Fibroblast of villous mesenchyme (primary cell): ENCODE measurements at regions not wholly inside any gene's neighbourhood (a gene's known extent, or its start where the extent isn't known, plus 50 kb on each side); places are given as distances from the start of the nearest gene placed in this dataset.

ENCODE experiments used
- DNase-seq: peaks from one replicate; pipeline ENCODE4 v3.0.0-alpha.2; 2010; ENCODE audit warnings: low read depth
- H3K4me3 ChIP-seq: 2 replicates; pipeline ENCODE4 v1.5.1; 2011; ENCODE audit warnings: low read depth, mild to moderate bottlenecking, low read length
- TF ChIP-seq, protein P1 (sequence below): IDR thresholded peaks from 2 replicates; pipeline ENCODE4 v1.5.1; 2012; ENCODE audit warnings: low read depth, mild to moderate bottlenecking, low read length; ENCODE audit not compliant: insufficient read depth

DNA sequence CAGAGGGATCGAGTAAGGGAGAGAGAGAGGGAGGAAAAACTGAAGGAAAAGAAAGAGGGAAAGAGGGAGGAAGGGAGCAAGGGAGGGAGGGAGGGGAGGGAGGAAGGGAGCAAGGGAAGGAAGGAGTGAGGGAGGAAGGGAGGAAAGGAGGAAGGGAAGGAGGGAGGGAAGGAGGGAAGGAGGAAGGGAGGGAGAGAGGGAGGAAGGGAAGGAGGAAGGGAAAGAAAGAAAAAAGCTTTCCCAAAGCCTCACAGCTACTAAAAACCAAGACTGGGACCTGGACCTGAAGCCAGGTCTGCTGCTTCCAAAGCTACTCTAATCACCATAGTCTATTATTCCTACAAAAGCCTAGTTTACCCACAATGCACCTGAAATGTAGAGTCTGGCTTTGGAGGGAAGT lies 259.8 kb upstream of the WWC1 start:
- TF ChIP-seq, protein P1, sequence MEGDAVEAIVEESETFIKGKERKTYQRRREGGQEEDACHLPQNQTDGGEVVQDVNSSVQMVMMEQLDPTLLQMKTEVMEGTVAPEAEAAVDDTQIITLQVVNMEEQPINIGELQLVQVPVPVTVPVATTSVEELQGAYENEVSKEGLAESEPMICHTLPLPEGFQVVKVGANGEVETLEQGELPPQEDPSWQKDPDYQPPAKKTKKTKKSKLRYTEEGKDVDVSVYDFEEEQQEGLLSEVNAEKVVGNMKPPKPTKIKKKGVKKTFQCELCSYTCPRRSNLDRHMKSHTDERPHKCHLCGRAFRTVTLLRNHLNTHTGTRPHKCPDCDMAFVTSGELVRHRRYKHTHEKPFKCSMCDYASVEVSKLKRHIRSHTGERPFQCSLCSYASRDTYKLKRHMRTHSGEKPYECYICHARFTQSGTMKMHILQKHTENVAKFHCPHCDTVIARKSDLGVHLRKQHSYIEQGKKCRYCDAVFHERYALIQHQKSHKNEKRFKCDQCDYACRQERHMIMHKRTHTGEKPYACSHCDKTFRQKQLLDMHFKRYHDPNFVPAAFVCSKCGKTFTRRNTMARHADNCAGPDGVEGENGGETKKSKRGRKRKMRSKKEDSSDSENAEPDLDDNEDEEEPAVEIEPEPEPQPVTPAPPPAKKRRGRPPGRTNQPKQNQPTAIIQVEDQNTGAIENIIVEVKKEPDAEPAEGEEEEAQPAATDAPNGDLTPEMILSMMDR, result no peak
- H3K4me3 ChIP-seq, result no peak overlapping the region
- DNase-seq, result no peak

DNA sequence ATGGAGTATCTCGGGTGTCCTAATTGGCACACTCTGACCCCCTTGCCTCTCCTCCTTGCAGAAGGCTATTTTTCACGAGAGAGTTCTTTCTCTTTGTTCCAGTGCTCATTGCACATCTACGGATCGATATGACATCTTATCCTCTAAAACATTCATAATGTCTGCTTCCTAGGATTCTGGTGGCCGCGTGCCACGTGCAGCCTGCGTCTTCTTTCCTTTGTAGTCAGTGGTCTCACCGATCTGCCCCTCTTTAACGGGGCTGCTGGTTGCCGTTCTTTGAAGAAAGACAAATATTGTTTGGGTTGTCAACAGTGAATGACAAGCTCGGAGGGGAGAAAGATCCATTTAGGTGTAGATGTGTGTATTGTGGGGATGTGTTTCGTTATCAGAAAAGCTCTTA lies 252.4 kb upstream of the WWC1 start:
- H3K4me3 ChIP-seq, result no peak overlapping the region
- TF ChIP-seq, protein P1, result no peak
- DNase-seq, result no peak

DNA sequence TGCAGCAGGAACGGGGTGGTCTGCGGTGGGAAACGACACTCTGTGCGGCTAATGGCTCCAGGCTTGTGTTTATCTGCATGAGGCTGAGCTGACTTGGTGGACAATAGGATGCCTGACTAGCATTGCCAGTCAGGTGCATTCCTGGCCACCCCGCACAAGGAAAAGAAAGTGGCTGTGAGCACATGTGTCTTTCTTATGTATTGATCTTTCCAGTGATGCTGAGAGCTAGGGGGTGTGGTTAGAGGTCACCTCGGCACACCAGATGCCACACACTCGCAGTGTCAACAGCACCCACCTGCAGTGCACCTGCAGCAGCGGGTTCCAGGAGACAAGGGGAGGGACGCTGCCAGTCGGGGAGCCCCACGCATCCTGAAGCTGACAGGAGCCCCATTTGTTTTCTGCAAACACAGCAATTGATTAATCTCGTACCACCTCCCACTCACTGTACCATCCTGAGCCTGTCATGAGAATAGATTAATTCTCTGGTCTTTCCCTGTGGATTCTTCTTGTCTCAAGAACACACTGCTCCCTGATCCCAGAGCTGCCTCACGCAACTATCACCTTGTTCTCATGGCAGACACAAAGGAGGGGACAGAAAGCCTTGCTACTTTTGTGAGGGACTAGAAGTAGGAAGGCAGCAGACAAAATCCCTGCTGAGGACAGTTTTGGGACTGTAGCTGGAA lies 251.7 kb upstream of the WWC1 start:
- TF ChIP-seq, protein P1, result no peak
- H3K4me3 ChIP-seq, result no peak overlapping the region
- DNase-seq, result no peak

DNA sequence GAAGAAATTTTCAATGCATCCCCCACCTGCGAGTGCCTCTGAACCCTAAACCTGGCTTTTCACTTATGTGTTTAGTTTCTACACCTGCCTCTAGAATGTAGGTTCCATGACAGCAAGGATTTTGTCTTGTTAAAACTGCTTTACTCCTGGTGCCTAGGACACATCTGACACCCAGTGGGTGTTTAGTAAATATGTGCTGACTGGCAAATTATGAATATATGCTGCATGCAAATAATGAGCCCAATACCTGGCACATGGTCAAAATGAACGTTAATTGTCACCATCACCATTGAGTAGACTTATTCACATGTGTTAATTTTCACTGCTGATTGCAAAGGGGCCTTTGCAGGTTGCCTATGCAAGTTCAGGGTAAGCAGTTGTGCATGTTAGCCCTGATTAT lies 249.9 kb upstream of the WWC1 start:
- TF ChIP-seq, protein P1, result no peak
- no peak for DNase-seq
- no peak overlapping the region for H3K4me3 ChIP-seq

DNA sequence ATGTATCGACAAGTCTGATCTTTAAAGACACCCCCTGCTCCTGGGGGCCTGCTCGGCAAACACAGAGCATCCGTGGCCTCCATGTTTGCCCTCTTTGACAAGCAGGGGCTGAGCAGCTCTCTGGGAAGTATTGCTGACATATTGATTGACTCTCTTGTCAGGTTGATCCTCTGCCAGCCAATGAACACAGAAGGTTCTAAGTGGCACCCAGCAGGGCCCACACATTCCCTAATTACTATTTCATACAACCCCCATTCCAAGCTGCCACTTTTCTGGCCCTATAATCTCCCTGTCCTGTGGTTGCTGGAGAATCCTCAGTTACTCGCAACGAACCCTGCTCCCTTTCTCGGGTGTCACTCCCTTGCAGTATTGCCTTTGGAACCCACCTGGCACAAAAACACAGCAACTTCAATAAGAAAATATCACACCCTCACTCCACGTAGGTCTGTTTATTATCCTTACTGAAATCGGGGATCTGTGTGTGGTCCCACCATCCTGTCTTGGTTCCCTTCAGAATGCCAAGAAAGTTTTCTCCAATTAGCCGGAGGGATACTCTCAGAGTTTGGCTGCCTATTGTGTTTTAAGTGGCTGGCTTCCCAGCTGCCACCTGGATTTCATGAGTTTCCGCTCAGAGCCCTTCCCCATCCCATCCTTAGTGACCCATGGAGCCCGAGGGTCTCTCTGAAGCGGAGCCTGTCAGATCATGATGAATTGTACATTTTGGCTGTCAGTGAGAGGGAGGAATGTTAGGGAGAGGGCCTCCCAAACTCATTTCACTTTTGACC lies 249.0 kb upstream of the WWC1 start:
- H3K4me3 ChIP-seq, result no peak overlapping the region
- TF ChIP-seq, protein P1, result no peak

DNA sequence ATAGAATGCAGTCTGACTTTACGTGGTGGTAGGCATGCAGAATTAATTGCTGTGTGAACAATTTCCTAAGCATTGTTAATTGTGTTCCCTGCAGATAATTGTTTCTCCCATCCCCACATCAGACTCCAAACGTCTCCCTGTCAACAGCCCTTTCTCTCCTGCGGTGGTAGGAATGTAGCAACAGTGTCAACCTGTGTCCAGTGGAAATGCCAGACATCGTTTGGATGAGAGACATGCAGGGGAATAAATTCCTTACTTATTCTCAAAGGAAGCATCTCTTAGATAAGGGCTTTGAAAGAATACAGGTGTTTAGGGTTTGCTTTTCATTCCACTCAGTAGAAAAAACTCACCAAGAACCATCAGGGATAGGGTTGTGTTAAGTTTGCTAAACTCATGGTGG lies 245.3 kb upstream of the WWC1 start:
- TF ChIP-seq, protein P1, result no peak
- no peak overlapping the region for H3K4me3 ChIP-seq
- DNase-seq, result no peak

More for the DNA sequence above, 249.0 kb upstream of the WWC1 start:
- no peak for DNase-seq
